NCI-H748 treated with DMSO at 0.1 percent for 48 hours (cell line): ENCODE measurements at regions not wholly inside any gene's neighbourhood (a gene's known extent, or its start where the extent isn't known, plus 50 kb on each side); places are given as distances from the start of the nearest gene placed in this dataset.

Experiments used
- DNase-seq: peaks from one replicate; lab custom pipeline; 2025; lab: John Stamatoyannopoulos, UW

GRCh38 chr2:66382091-66382490, 52.8 kb upstream of the MEIS1 start:
- no peak for DNase-seq

GRCh38 chr2:66379473-66379872, 55.5 kb upstream of the MEIS1 start:
- DNase-seq: no peak

GRCh38 chr2:66377832-66378231, 57.1 kb upstream of the MEIS1 start:
- no peak for DNase-seq

GRCh38 chr2:66370824-66371223, 64.1 kb upstream of the MEIS1 start:
- DNase-seq: no peak

- DNase-seq: no peak
Observed at GRCh38 chr2:66366619-66367018, 68.3 kb upstream of the MEIS1 start.

- no peak for DNase-seq
Observed at GRCh38 chr2:66364495-66365333, 70.2 kb upstream of the MEIS1 start.

GRCh38 chr2:66362701-66363100, 72.2 kb upstream of the MEIS1 start:
- no peak for DNase-seq

GRCh38 chr2:66346231-66346664, 88.7 kb upstream of the MEIS1 start:
- no peak for DNase-seq

- no peak for DNase-seq
Observed at GRCh38 chr2:66344087-66344663, 90.8 kb upstream of the MEIS1 start.

GRCh38 chr2:66343259-66343658, 91.7 kb upstream of the MEIS1 start:
- DNase-seq: no peak

- DNase-seq: no peak
Observed at GRCh38 chr2:66340521-66340920, 94.4 kb upstream of the MEIS1 start.

- DNase-seq: no peak
Observed at GRCh38 chr2:66334237-66335029, 100.5 kb upstream of the MEIS1 start.

GRCh38 chr2:66331176-66331575, 103.7 kb upstream of the MEIS1 start:
- no peak for DNase-seq

- no peak for DNase-seq
Observed at GRCh38 chr2:66329081-66329605, 105.8 kb upstream of the MEIS1 start.

- no peak for DNase-seq
Observed at GRCh38 chr2:66327066-66327740, 107.7 kb upstream of the MEIS1 start.

GRCh38 chr2:66324909-66325528, 109.9 kb upstream of the MEIS1 start:
- no peak for DNase-seq

GRCh38 chr2:66324356-66324755, 110.6 kb upstream of the MEIS1 start:
- no peak for DNase-seq

GRCh38 chr2:66323406-66323805, 111.5 kb upstream of the MEIS1 start:
- DNase-seq: no peak

GRCh38 chr2:66322506-66323260, 112.2 kb upstream of the MEIS1 start:
- DNase-seq: no peak

- no peak for DNase-seq
Observed at GRCh38 chr2:66318009-66318561, 116.8 kb upstream of the MEIS1 start.
